ENCODE measurements at regions not wholly inside any gene's neighbourhood (a gene's known extent, or its start where the extent isn't known, plus 50 kb on each side); places are given as distances from the start of the nearest gene placed in this dataset.

DNA sequence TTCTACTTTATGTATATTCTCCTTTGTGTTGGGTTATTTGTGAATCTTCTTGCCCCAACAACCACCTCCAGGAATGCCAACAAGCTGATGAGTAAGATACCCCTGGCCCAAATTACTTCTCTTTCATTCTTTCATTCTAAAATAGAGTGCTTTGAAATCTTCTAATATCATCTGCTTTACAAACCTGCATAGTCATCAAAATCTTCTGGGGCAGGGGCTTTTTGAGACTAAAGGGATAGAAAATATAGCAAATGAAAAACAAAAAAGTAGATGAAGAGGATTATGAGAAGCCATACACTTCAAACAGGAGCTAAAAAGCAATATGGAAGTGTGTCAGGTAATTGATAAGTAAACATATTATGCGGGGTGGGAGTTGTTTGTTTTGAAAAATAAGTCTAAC, 150.7 kb upstream of the SOX4 start:
- no peak overlapping the region for H3K27ac Mint-ChIP-seq
- Histone ChIP-seq H3K4me3 (ENCODE audit: low read length) (no peak overlapping the region), H3K36me3 (ENCODE audit: insufficient read depth, low read length) (no peaks in the 10 kb centered on the region), H3K4me1 (ENCODE audit: insufficient read depth, low read length) (peaks cover 5% of the 10 kb centered on the region), H3K27me3 (ENCODE audit: control insufficient read depth in 1 of 2, insufficient read depth in 2 of 2, low read length in 2 of 2) (no peaks in the 10 kb centered on the region), H3K27ac (ENCODE audit: low read depth in 1 of 2, low read length in 2 of 2) (no peak overlapping the region), H3K9me3 (ENCODE audit: control insufficient read depth in 1 of 2, insufficient read depth in 1 of 2, low read length in 2 of 2) (no peaks in the 10 kb centered on the region)
- intact Hi-C loops (cut with DNase I, micrococcal nuclease): no loop called here
- TF ChIP-seq, protein P1, sequence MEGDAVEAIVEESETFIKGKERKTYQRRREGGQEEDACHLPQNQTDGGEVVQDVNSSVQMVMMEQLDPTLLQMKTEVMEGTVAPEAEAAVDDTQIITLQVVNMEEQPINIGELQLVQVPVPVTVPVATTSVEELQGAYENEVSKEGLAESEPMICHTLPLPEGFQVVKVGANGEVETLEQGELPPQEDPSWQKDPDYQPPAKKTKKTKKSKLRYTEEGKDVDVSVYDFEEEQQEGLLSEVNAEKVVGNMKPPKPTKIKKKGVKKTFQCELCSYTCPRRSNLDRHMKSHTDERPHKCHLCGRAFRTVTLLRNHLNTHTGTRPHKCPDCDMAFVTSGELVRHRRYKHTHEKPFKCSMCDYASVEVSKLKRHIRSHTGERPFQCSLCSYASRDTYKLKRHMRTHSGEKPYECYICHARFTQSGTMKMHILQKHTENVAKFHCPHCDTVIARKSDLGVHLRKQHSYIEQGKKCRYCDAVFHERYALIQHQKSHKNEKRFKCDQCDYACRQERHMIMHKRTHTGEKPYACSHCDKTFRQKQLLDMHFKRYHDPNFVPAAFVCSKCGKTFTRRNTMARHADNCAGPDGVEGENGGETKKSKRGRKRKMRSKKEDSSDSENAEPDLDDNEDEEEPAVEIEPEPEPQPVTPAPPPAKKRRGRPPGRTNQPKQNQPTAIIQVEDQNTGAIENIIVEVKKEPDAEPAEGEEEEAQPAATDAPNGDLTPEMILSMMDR (IDR thresholded peaks at IDR 0.05): no peak
- no peaks in the 10 kb centered on the region for H3K36me3 Mint-ChIP-seq (ENCODE audit: low read depth)
- POLR2A ChIA-PET: no interaction called here
- DNase-seq (no peak), ATAC-seq (ENCODE audit: poor library complexity) (no peak)
- no peaks in the 10 kb centered on the region for H3K9me3 Mint-ChIP-seq
- H3K4me1 Mint-ChIP-seq (ENCODE audit: low read depth): peaks cover 15% of the 10 kb centered on the region
- H3K27me3 Mint-ChIP-seq: peaks cover 5% of the 10 kb centered on the region
- no peak overlapping the region for H3K4me3 Mint-ChIP-seq
- CTCF ChIA-PET: no interaction called here

DNA sequence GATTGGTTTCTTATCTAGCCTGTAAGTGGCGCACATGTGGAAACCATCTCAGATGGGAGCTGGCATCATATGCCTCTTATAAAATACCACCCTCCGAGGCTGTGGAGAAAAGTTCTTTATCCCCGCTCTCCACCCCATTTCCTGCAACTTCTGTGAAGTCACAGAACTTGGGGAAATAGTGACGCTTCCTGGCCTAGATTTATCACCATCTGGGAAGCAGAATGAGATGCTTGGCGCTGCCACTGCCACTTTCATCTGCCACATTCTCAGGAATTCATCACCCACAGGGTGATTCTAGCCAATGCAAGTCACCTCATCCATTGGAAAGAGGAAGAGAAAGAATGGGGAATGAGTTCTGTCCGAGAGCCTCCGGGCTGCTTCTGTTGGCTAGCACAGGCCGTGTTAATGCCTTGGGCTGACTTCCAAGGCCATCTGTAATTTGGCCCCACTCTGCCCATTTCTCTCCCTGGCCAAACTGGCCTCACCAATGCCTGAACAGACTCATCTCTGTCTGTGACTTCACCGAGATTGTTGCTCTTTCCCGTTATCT, 148.8 kb upstream of the SOX4 start:
- Histone ChIP-seq H3K27me3 (ENCODE audit: control insufficient read depth in 1 of 2, insufficient read depth in 2 of 2, low read length in 2 of 2) (no peaks in the 10 kb centered on the region), H3K9me3 (ENCODE audit: control insufficient read depth in 1 of 2, insufficient read depth in 1 of 2, low read length in 2 of 2) (no peaks in the 10 kb centered on the region), H3K4me1 (ENCODE audit: insufficient read depth, low read length) (no peaks in the 10 kb centered on the region), H3K36me3 (ENCODE audit: insufficient read depth, low read length) (no peaks in the 10 kb centered on the region), H3K27ac (ENCODE audit: low read depth in 1 of 2, low read length in 2 of 2) (no peak overlapping the region), H3K4me3 (ENCODE audit: low read length) (no peak overlapping the region)
- intact Hi-C loops (cut with DNase I, micrococcal nuclease): no loop called here
- Mint-ChIP-seq H3K4me3 (no peak overlapping the region), H3K36me3 (ENCODE audit: low read depth) (no peaks in the 10 kb centered on the region), H3K9me3 (no peaks in the 10 kb centered on the region), H3K4me1 (ENCODE audit: low read depth) (no peaks in the 10 kb centered on the region), H3K27me3 (peaks cover 5% of the 10 kb centered on the region), H3K27ac (no peak overlapping the region)
- ATAC-seq (ENCODE audit: poor library complexity) (no peak), DNase-seq (no peak)
- ChIA-PET POLR2A (no interaction called here), CTCF (no interaction called here)
- TF ChIP-seq, protein P1 (IDR thresholded peaks at IDR 0.05): no peak

DNA sequence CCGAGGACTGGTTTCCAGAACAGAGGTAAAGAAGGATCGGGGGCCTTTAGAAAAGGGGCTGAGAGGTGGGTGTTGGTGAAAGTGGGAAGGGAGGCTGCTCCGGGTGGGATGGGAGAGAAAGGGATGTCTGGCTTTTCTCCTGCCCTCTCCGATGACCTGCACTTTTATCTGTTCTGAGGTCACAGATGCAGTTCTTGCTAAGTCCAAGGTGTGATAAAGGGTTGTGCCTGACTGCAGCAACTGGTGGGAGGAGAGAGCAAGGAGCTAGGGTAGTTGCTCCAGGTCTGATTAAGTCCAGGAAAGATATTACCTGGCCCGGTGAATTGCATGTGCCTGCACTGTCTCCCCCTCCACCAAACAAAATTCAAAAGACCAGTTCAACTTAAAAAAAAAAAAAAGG, 145.6 kb upstream of the SOX4 start:
- no peak overlapping the region for H3K27ac Mint-ChIP-seq
- ChIA-PET CTCF (no interaction called here), POLR2A (no interaction called here)
- no peak for ATAC-seq (ENCODE audit: poor library complexity)
- no peaks in the 10 kb centered on the region for H3K9me3 ChIP-seq (ENCODE audit: control insufficient read depth in 1 of 2, insufficient read depth in 1 of 2, low read length in 2 of 2)
- TF ChIP-seq, protein P1 (IDR thresholded peaks at IDR 0.05): no peak
- H3K4me3 Mint-ChIP-seq: no peak overlapping the region
- no peak for DNase-seq
- no peaks in the 10 kb centered on the region for H3K36me3 Mint-ChIP-seq (ENCODE audit: low read depth)
- H3K4me1 ChIP-seq (ENCODE audit: insufficient read depth, low read length): no peaks in the 10 kb centered on the region
- H3K4me3 ChIP-seq (ENCODE audit: low read length): no peak overlapping the region
- H3K9me3 Mint-ChIP-seq: no peaks in the 10 kb centered on the region
- peaks cover 9% of the 10 kb centered on the region for H3K27me3 Mint-ChIP-seq
- intact Hi-C loops (cut with DNase I, micrococcal nuclease): no loop called here
- no peaks in the 10 kb centered on the region for H3K4me1 Mint-ChIP-seq (ENCODE audit: low read depth)
- H3K36me3 ChIP-seq (ENCODE audit: insufficient read depth, low read length): no peaks in the 10 kb centered on the region
- H3K27me3 ChIP-seq (ENCODE audit: control insufficient read depth in 1 of 2, insufficient read depth in 2 of 2, low read length in 2 of 2): no peaks in the 10 kb centered on the region
- H3K27ac ChIP-seq (ENCODE audit: low read depth in 1 of 2, low read length in 2 of 2): no peak overlapping the region

All from CD4-positive, alpha-beta T cell (primary cell).